ENCODE measurements at regions not wholly inside any gene's neighbourhood (a gene's known extent, or its start where the extent isn't known, plus 50 kb on each side); places are given as distances from the start of the nearest gene placed in this dataset.
"Not testable (repeated sequence)": the region's sequence is repeated elsewhere in the genome, so short reads cannot be mapped to it uniquely, and the experiment has no call there.

- no CpG with 5 or more reads among the region's 62 CpGs for WGBS (ENCODE audit: extremely low coverage, insufficient coverage, low lambda C conversion rate)
- H3K27me3 ChIP-seq (ENCODE audit: insufficient read depth, low read length, poor library complexity); H3K4me2 ChIP-seq (ENCODE audit: low read length); H2BK15ac ChIP-seq (replicated peaks; ENCODE audit: low read depth); H3K4me3 ChIP-seq (ENCODE audit: low read length); H2AK5ac ChIP-seq (ENCODE audit: low read length); DNase-seq; H3K9ac ChIP-seq (ENCODE audit: low read length); H3K27ac ChIP-seq (ENCODE audit: low read depth, low read length); H2BK5ac ChIP-seq (ENCODE audit: low read length); H3K79me1 ChIP-seq (ENCODE audit: low read length); H3K4ac ChIP-seq (ENCODE audit: low read depth, low read length); H3K4me1 ChIP-seq (ENCODE audit: control insufficient read depth, low read depth, low read length); H3K79me2 ChIP-seq (ENCODE audit: control insufficient read depth, insufficient read depth, low read length); H3K23ac ChIP-seq (ENCODE audit: low read length); H3K18ac ChIP-seq (ENCODE audit: low read length); H2BK120ac ChIP-seq (ENCODE audit: low read depth, low read length); H3K56ac ChIP-seq (ENCODE audit: low read length); H4K5ac ChIP-seq (ENCODE audit: low read length); H4K8ac ChIP-seq (ENCODE audit: low read depth, low read length); H3K36me3 ChIP-seq (ENCODE audit: control insufficient read depth, insufficient read depth, low read length): not testable (repeated sequence)
These were observed 146.5 kb upstream of the AKAP13 start for GRCh38 chr15:85233791-85234325.

DNA sequence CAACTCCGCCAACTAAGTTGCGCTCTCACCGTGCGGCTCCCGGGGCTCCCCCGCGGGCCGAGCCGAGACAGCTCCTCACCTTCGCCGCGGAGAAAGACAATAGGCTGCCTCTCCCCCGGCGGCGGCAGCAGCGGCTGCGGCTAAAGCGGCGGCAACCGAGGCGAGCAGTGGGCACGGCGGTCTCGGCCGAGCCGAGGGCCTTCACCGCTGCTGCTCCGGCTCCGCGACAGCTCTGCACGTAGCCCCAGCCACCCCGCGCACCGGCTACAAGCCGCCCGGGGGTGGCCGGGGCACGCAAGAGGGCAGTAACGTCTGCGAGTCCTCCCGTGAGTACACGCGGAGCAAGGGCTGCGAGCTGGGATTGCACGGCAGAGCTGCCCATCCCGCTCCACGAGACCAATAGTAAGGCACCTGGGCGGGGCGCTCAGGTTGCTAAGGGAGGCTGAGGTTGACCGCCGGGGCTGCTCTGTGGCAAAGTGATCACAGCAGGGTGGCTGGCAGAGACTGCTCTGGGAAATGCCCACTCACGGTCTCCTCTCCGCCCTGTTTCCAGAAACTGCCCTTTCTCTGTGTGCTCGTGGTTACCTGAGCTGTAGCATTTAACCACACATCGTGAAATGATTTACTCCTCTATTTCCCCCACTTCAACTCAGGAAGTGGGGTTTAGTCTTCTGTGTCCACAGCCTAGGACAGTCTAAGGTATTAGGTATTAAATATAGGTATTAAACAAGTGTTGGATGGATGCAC is 145.8 kb upstream of the AKAP13 start:
- not testable (repeated sequence) for DNase-seq; H3K27me3 ChIP-seq (ENCODE audit: insufficient read depth, low read length, poor library complexity); H3K4me1 ChIP-seq (ENCODE audit: control insufficient read depth, low read depth, low read length); H3K4me3 ChIP-seq (ENCODE audit: low read length); H3K79me2 ChIP-seq (ENCODE audit: control insufficient read depth, insufficient read depth, low read length); H3K56ac ChIP-seq (ENCODE audit: low read length); H2BK120ac ChIP-seq (ENCODE audit: low read depth, low read length); H3K4ac ChIP-seq (ENCODE audit: low read depth, low read length); H3K4me2 ChIP-seq (ENCODE audit: low read length); H4K5ac ChIP-seq (ENCODE audit: low read length); H4K8ac ChIP-seq (ENCODE audit: low read depth, low read length); H3K79me1 ChIP-seq (ENCODE audit: low read length); H3K9ac ChIP-seq (ENCODE audit: low read length); H2AK5ac ChIP-seq (ENCODE audit: low read length); H3K23ac ChIP-seq (ENCODE audit: low read length); H3K36me3 ChIP-seq (ENCODE audit: control insufficient read depth, insufficient read depth, low read length); H2BK5ac ChIP-seq (ENCODE audit: low read length); H3K18ac ChIP-seq (ENCODE audit: low read length); H3K27ac ChIP-seq (ENCODE audit: low read depth, low read length); H2BK15ac ChIP-seq (replicated peaks; ENCODE audit: low read depth)
- WGBS (ENCODE audit: extremely low coverage, insufficient coverage, low lambda C conversion rate), result no CpG with 5 or more reads among the region's 55 CpGs

GRCh38 chr15:85244056-85244455 is 136.3 kb upstream of the AKAP13 start:
- not testable (repeated sequence) for H3K56ac ChIP-seq (ENCODE audit: low read length); H3K27ac ChIP-seq (ENCODE audit: low read depth, low read length); H3K4ac ChIP-seq (ENCODE audit: low read depth, low read length); H3K27me3 ChIP-seq (ENCODE audit: insufficient read depth, low read length, poor library complexity); H3K4me3 ChIP-seq (ENCODE audit: low read length); H2BK120ac ChIP-seq (ENCODE audit: low read depth, low read length); H3K36me3 ChIP-seq (ENCODE audit: control insufficient read depth, insufficient read depth, low read length); H3K23ac ChIP-seq (ENCODE audit: low read length); H3K18ac ChIP-seq (ENCODE audit: low read length); H3K79me1 ChIP-seq (ENCODE audit: low read length); H2BK15ac ChIP-seq (replicated peaks; ENCODE audit: low read depth); H3K79me2 ChIP-seq (ENCODE audit: control insufficient read depth, insufficient read depth, low read length); H2BK5ac ChIP-seq (ENCODE audit: low read length); H3K4me1 ChIP-seq (ENCODE audit: control insufficient read depth, low read depth, low read length); H3K9ac ChIP-seq (ENCODE audit: low read length); H4K5ac ChIP-seq (ENCODE audit: low read length); H4K8ac ChIP-seq (ENCODE audit: low read depth, low read length); H2AK5ac ChIP-seq (ENCODE audit: low read length); H3K4me2 ChIP-seq (ENCODE audit: low read length); DNase-seq
- no CpG with 5 or more reads among the region's 1 CpG for WGBS (ENCODE audit: extremely low coverage, insufficient coverage, low lambda C conversion rate)

- not testable (repeated sequence) for H3K27ac ChIP-seq (ENCODE audit: low read depth, low read length); H3K79me2 ChIP-seq (ENCODE audit: control insufficient read depth, insufficient read depth, low read length); H3K56ac ChIP-seq (ENCODE audit: low read length); H3K4ac ChIP-seq (ENCODE audit: low read depth, low read length); H2BK5ac ChIP-seq (ENCODE audit: low read length); H3K36me3 ChIP-seq (ENCODE audit: control insufficient read depth, insufficient read depth, low read length); H4K8ac ChIP-seq (ENCODE audit: low read depth, low read length); H3K23ac ChIP-seq (ENCODE audit: low read length); H3K4me3 ChIP-seq (ENCODE audit: low read length); H3K27me3 ChIP-seq (ENCODE audit: insufficient read depth, low read length, poor library complexity); H2BK120ac ChIP-seq (ENCODE audit: low read depth, low read length); H2AK5ac ChIP-seq (ENCODE audit: low read length); H3K18ac ChIP-seq (ENCODE audit: low read length); H2BK15ac ChIP-seq (replicated peaks; ENCODE audit: low read depth); H3K4me1 ChIP-seq (ENCODE audit: control insufficient read depth, low read depth, low read length); H3K4me2 ChIP-seq (ENCODE audit: low read length); H3K79me1 ChIP-seq (ENCODE audit: low read length); H4K5ac ChIP-seq (ENCODE audit: low read length); H3K9ac ChIP-seq (ENCODE audit: low read length)
- WGBS (ENCODE audit: extremely low coverage, insufficient coverage, low lambda C conversion rate), result no CpG with 5 or more reads among the region's 8 CpGs
- peak; percentile 75 for DNase-seq
These were observed 129.4 kb upstream of the AKAP13 start for GRCh38 chr15:85250938-85251542.

DNA sequence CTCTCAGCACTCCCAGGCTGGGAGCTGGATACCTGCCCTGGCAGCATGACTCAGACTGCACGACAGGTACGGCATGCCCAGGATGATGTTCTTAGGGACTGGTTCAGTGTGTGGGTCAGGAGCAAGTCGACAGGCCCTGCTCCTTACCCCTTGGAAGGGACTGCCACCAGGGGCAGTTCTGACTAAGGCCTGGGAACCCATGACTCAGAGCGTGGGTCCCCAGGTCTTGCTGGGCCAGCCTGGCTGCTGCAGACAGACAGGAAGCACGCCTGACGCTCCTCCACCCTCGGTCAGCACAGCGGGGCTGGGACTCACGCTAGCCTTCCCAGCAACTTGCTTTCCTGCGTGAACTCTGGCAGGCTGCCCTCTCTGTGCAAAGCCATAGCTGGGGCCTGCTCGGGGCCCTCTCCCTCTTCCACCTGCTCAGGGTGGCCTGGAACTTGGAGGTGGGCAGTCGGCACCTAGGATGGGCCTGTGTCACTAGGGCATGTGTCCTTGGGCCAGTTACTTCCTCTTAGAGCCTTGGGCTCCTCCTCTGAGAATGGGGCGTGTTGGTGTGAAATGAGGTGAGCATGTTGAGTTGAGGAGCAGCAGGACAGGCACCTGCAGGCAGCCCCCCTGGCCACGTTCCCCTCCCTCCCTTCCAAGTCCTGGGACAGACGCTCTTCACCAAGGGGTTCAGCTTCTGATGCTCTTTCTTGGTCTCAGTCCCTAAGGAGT is 127.0 kb upstream of the AKAP13 start:
- H4K8ac ChIP-seq (ENCODE audit: low read depth, low read length), result not testable (repeated sequence)

More for the DNA sequence above, 127.0 kb upstream of the AKAP13 start:
- H2BK15ac ChIP-seq (replicated peaks; ENCODE audit: low read depth); H4K5ac ChIP-seq (ENCODE audit: low read length); H3K9ac ChIP-seq (ENCODE audit: low read length); H3K4ac ChIP-seq (ENCODE audit: low read depth, low read length); H3K36me3 ChIP-seq (ENCODE audit: control insufficient read depth, insufficient read depth, low read length); H3K79me2 ChIP-seq (ENCODE audit: control insufficient read depth, insufficient read depth, low read length); H3K18ac ChIP-seq (ENCODE audit: low read length); H3K79me1 ChIP-seq (ENCODE audit: low read length); H3K56ac ChIP-seq (ENCODE audit: low read length); H3K23ac ChIP-seq (ENCODE audit: low read length); H2AK5ac ChIP-seq (ENCODE audit: low read length); H2BK120ac ChIP-seq (ENCODE audit: low read depth, low read length); H3K4me1 ChIP-seq (ENCODE audit: control insufficient read depth, low read depth, low read length); H3K4me2 ChIP-seq (ENCODE audit: low read length); DNase-seq; H2BK5ac ChIP-seq (ENCODE audit: low read length); H3K4me3 ChIP-seq (ENCODE audit: low read length); H3K27ac ChIP-seq (ENCODE audit: low read depth, low read length); H3K27me3 ChIP-seq (ENCODE audit: insufficient read depth, low read length, poor library complexity): not testable (repeated sequence)
- WGBS (ENCODE audit: extremely low coverage, insufficient coverage, low lambda C conversion rate), result no CpG with 5 or more reads among the region's 15 CpGs

Data from mesendoderm (in vitro differentiated cells).